NOMO-1 treated with DMSO at 0.1 percent for 48 hours (cell line): ENCODE measurements at regions not wholly inside any gene's neighbourhood (a gene's known extent, or its start where the extent isn't known, plus 50 kb on each side); places are given as distances from the start of the nearest gene placed in this dataset.

Experiments used
- DNase-seq: peaks from one replicate; lab custom pipeline; 2025; ENCODE audit not compliant: unreplicated experiment; lab: John Stamatoyannopoulos, UW

- no peak for DNase-seq
Observed at GRCh38 chr18:73923866-73924265, 223.8 kb downstream of the FBXO15 start.

- no peak for DNase-seq
Observed at GRCh38 chr18:73920033-73920432, 227.6 kb downstream of the FBXO15 start.

- DNase-seq = no peak
Observed at GRCh38 chr18:73918816-73919215, 228.8 kb downstream of the FBXO15 start.

- DNase-seq = no peak
Observed at GRCh38 chr18:73917046-73917445, 230.6 kb downstream of the FBXO15 start.

- no peak for DNase-seq
Observed at GRCh38 chr18:73913505-73913904, 234.1 kb downstream of the FBXO15 start.

- no peak for DNase-seq
Observed at GRCh38 chr18:73908323-73908722, 239.3 kb downstream of the FBXO15 start.

GRCh38 chr18:73901566-73901965 lies 246.1 kb downstream of the FBXO15 start:
- no peak for DNase-seq

- DNase-seq = no peak
Observed at GRCh38 chr18:73901151-73901550, 246.5 kb downstream of the FBXO15 start.

GRCh38 chr18:73900106-73900835 lies 247.4 kb downstream of the FBXO15 start:
- no peak for DNase-seq

- DNase-seq = no peak
Observed at GRCh38 chr18:73897517-73897916, 250.1 kb downstream of the FBXO15 start.

- DNase-seq = no peak
Observed at GRCh38 chr18:73896685-73897084, 250.9 kb downstream of the FBXO15 start.

- no peak for DNase-seq
Observed at GRCh38 chr18:73895701-73896100, 251.9 kb downstream of the FBXO15 start.

GRCh38 chr18:73893880-73894279 lies 253.8 kb downstream of the FBXO15 start:
- no peak for DNase-seq

GRCh38 chr18:73891572-73892421 lies 255.8 kb downstream of the FBXO15 start:
- no peak for DNase-seq

GRCh38 chr18:73888565-73888964 lies 259.1 kb downstream of the FBXO15 start:
- DNase-seq = no peak

GRCh38 chr18:73887801-73888200 lies 259.8 kb downstream of the FBXO15 start:
- DNase-seq = no peak

GRCh38 chr18:73884868-73885267 lies 262.8 kb downstream of the FBXO15 start:
- DNase-seq = no peak

GRCh38 chr18:73881396-73881917 lies 266.2 kb downstream of the FBXO15 start:
- no peak for DNase-seq

GRCh38 chr18:73880387-73880786 lies 267.2 kb downstream of the FBXO15 start:
- no peak for DNase-seq

GRCh38 chr18:73879766-73880165 lies 267.9 kb downstream of the FBXO15 start:
- no peak for DNase-seq

GRCh38 chr18:73879328-73879727 lies 268.3 kb downstream of the FBXO15 start:
- DNase-seq = no peak

- no peak for DNase-seq
Observed at GRCh38 chr18:73869182-73869581, 278.5 kb downstream of the FBXO15 start.
